K562 (cell line): ENCODE measurements at regions not wholly inside any gene's neighbourhood (a gene's known extent, or its start where the extent isn't known, plus 50 kb on each side); places are given as distances from the start of the nearest gene placed in this dataset.

Experiments
- CTCF ChIP-seq, 3 experiments: IDR thresholded peaks in 2 of 3; conservative IDR thresholded peaks in 1 of 3; 2 replicates each; pipeline ENCODE4 v1.5.1; 2011 to 2012; ENCODE audit warnings: low read length in 3 of 3, mild to moderate bottlenecking in 3 of 3, control low read depth in 2 of 3, improper control_type of control experiment in 1 of 3, inconsistent platforms in 1 of 3, low read depth in 1 of 3, mixed read lengths in 1 of 3, moderate library complexity in 1 of 3; ENCODE audit not compliant: insufficient read depth in 2 of 3
- GABPB1 ChIP-seq: sonication (generic); formaldehyde crosslinking; IDR thresholded peaks from 2 replicates; pipeline ENCODE4 v1.8.0; 2022; ENCODE audit warnings: mild to moderate bottlenecking, missing genetic modification reagents

GRCh38 chr12:124436366-124436765 lies 131.0 kb downstream of the NCOR2 start:
- TF ChIP-seq CTCF (IDR thresholded peaks at IDR 0.05 in 2 of 3, conservative IDR thresholded peaks at IDR 0.05 in 1 of 3; ENCODE audit: insufficient read depth in 2 of 3, low read depth in 1 of 3, low read length in 3 of 3) (no peak), GABPB1 (CRISPR knock-in tag) (no peak)
